ENCODE measurements at regions not wholly inside any gene's neighbourhood (a gene's known extent, or its start where the extent isn't known, plus 50 kb on each side); places are given as distances from the start of the nearest gene placed in this dataset.

DNA sequence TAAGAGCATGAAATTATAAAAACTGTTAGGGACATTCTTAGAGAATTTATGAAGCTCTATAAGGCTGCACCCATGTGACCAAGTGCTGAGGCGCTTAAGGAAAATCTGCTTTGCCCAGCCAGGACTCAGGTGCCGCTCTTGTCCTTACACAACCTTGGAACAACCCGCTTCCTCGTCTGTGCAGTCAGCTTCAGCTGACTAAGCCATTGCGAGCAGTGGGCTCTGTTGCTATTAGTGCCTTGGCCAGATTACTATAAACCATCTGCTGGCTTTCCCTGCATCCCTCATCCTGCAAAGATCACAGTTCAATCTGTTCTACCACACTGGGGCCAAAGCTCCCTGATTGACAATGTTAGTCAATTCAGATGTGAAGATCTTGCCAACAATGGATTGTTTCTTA lies 89.1 kb upstream of the E2F3 start:
- POLR2A ChIA-PET: interaction anchor here (0.7 kb wide), 1 partner anchor 67 kb away, joined by 3 read pairs; no protein-coding TSS in a partner anchor
- CTCF ChIA-PET: interaction anchor here (1.3 kb wide), 1 partner anchor 215 kb away, joined by 9 read pairs; no protein-coding TSS in a partner anchor
- no peak overlapping the region for H3K4me3 ChIP-seq (ENCODE audit: low read depth, low read length)
- no peaks in the 10 kb centered on the region for H3K9me3 ChIP-seq (ENCODE audit: control insufficient read depth, insufficient read depth, low read length)
- H3K27ac ChIP-seq (ENCODE audit: low read depth, low read length): no peak overlapping the region
- no peak for DNase-seq (ENCODE audit: low read depth, low spot score)
- TF ChIP-seq, protein P1, sequence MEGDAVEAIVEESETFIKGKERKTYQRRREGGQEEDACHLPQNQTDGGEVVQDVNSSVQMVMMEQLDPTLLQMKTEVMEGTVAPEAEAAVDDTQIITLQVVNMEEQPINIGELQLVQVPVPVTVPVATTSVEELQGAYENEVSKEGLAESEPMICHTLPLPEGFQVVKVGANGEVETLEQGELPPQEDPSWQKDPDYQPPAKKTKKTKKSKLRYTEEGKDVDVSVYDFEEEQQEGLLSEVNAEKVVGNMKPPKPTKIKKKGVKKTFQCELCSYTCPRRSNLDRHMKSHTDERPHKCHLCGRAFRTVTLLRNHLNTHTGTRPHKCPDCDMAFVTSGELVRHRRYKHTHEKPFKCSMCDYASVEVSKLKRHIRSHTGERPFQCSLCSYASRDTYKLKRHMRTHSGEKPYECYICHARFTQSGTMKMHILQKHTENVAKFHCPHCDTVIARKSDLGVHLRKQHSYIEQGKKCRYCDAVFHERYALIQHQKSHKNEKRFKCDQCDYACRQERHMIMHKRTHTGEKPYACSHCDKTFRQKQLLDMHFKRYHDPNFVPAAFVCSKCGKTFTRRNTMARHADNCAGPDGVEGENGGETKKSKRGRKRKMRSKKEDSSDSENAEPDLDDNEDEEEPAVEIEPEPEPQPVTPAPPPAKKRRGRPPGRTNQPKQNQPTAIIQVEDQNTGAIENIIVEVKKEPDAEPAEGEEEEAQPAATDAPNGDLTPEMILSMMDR (IDR thresholded peaks at IDR 0.05; ENCODE audit: low read depth, low read length): no peak
- H3K27me3 ChIP-seq (ENCODE audit: control insufficient read depth, insufficient read depth, low read length): peaks cover 2% of the 10 kb centered on the region

DNA sequence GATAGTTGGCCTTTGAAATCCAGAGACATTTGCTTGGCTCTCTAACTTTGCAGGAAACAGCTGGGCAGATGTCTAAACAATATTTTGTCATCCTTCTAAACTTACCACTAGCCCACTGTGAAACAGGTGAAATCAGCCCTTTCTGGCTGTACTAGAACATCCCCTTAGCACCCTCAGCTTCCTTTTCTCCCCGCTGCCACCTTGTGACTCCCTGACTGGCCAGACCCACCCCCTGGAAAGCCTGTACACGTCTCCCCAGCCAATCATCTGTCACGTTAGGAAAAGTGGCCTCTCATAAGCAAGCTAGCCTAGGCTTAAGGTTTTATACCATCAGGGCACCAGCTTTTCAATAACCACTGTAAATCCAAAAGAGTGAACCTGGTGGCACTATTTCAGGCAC lies 88.6 kb upstream of the E2F3 start:
- DNase-seq (ENCODE audit: low read depth, low spot score): no peak

DNA sequence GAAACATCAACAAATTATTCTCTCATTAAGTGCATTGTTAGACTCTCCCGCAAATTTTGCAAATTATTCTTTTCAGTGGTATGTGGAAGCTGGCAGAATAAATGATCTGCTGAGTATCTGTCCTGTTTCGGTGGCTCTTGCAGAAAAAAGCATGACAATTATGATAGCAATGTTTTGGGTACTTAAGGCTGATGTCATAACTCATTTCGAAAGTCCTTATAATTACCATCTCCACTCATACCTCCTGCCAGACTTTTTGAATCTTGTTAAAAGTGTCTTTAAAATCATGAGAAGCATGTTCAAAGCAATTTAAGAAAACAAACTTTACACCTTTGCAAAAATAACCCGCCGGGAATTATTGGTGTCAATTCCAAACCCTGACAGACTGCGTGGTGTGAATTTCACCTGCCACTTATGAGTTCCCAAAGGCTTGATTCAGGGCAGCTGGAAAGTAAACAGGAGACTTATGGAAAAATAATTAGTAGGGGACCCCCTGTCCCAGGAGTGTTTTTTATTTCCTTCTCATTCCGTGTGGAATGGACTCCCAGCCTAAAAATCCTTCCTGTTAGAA lies 87.6 kb upstream of the E2F3 start:
- ChIA-PET CTCF (no interaction called here), POLR2A (no interaction called here)
- Histone ChIP-seq H3K27ac (ENCODE audit: low read depth, low read length) (no peak overlapping the region), H3K4me3 (ENCODE audit: low read depth, low read length) (no peak overlapping the region), H3K27me3 (ENCODE audit: control insufficient read depth, insufficient read depth, low read length) (peaks cover 2% of the 10 kb centered on the region), H3K9me3 (ENCODE audit: control insufficient read depth, insufficient read depth, low read length) (peaks cover 6% of the 10 kb centered on the region; the same call in 1 of the 2 replicates)
- TF ChIP-seq, protein P1 (IDR thresholded peaks at IDR 0.05; ENCODE audit: low read depth, low read length): no peak
- no peak for DNase-seq (ENCODE audit: low read depth, low spot score)

More for the DNA sequence above, 88.6 kb upstream of the E2F3 start:
- H3K27me3 ChIP-seq (ENCODE audit: control insufficient read depth, insufficient read depth, low read length): peaks cover 2% of the 10 kb centered on the region
- ChIA-PET CTCF (interaction anchor here (0.6 to 1.3 kb wide), 2 partner anchors 19 to 215 kb away, joined by 3 to 9 read pairs; no protein-coding TSS in a partner anchor), POLR2A (interaction anchor here (0.7 kb wide), 1 partner anchor 66 kb away, joined by 3 read pairs; no protein-coding TSS in a partner anchor)
- TF ChIP-seq, protein P1 (IDR thresholded peaks at IDR 0.05; ENCODE audit: low read depth, low read length): no peak
- no peaks in the 10 kb centered on the region for H3K9me3 ChIP-seq (ENCODE audit: control insufficient read depth, insufficient read depth, low read length)
- H3K27ac ChIP-seq (ENCODE audit: low read depth, low read length): no peak overlapping the region
- H3K4me3 ChIP-seq (ENCODE audit: low read depth, low read length): no peak overlapping the region

DNA sequence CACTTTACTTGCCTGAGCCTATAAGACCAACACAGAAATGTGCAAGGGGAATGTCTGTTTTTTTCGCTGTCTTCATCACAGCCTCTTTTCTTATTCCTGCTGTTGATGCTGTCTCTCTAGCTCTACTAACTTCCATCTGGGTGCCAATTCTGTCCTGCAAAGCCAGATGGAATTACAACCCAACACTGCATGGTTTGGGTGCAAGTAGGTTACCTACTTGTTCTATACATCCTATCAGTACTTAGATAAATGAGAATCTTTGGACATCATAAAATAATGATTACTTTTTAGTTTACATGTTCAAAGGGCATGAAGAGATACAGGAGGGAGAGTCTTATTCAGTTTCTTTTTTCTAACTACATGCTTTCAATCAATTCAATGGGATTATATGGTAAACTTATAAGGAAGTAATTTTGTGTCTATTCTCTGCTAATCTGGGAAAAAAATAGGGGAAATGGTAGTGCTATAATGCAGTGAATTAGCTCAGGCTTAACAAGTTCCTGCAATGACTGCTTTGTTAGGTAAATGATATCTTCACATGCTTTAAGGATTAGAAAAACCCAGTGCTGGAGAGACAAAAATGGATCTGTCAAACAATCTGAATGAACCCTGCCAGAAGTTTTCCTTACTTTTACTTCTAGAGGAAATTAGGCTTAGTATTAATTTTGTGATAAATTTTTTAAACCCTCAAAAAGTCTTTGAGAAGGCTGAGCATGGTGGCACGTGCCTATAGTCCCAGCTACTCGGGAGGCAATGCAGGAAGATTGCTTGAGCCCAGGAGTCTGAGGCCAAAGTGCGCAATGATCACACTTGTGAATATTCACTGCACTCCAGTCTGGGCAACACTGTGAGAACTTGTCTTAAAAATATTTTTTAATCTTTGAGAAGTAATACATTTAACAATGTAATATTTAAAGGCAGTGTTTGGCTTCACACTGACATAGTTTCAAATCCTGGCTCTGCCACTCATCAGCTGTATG lies 86.5 kb upstream of the E2F3 start:
- H3K27me3 ChIP-seq (ENCODE audit: control insufficient read depth, insufficient read depth, low read length): peaks cover 2% of the 10 kb centered on the region
- H3K4me3 ChIP-seq (ENCODE audit: low read depth, low read length): no peak overlapping the region
- CTCF ChIA-PET: no interaction called here
- TF ChIP-seq, protein P1 (IDR thresholded peaks at IDR 0.05; ENCODE audit: low read depth, low read length): no peak
- no peak for DNase-seq (ENCODE audit: low read depth, low spot score)
- H3K27ac ChIP-seq (ENCODE audit: low read depth, low read length): no peak overlapping the region
- POLR2A ChIA-PET: no interaction called here
- H3K9me3 ChIP-seq (ENCODE audit: control insufficient read depth, insufficient read depth, low read length): peaks cover 11% of the 10 kb centered on the region; the same call in 1 of the 2 replicates

DNA sequence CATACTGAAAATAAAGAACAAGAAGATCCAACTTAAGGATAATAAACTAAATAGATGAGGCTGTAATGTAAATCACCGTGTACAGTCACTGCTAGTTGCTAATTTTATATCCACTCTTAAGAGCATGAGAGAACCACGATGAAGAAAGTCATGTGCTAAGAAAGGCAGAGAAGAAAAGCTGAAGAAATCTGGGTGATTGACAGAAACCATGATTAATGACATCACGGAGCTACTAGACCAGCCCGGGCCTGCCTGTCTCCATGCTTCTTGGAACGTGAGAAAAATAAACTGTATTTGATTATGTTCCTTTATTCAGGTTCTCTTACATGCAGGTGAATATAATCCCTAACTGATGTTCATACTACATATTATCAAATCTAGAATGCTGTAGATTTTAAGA lies 84.2 kb upstream of the E2F3 start:
- POLR2A ChIA-PET: no interaction called here
- CTCF ChIA-PET: no interaction called here

More for the DNA sequence above, 84.2 kb upstream of the E2F3 start:
- Histone ChIP-seq H3K27ac (ENCODE audit: low read depth, low read length) (no peak overlapping the region), H3K27me3 (ENCODE audit: control insufficient read depth, insufficient read depth, low read length) (peaks cover 2% of the 10 kb centered on the region), H3K9me3 (ENCODE audit: control insufficient read depth, insufficient read depth, low read length) (peaks cover 14% of the 10 kb centered on the region; the same call in 1 of the 2 replicates), H3K4me3 (ENCODE audit: low read depth, low read length) (no peak overlapping the region)
- no peak for DNase-seq (ENCODE audit: low read depth, low spot score)
- TF ChIP-seq, protein P1 (IDR thresholded peaks at IDR 0.05; ENCODE audit: low read depth, low read length): no peak

All from AG04450 (cell line).